Stromal cell of bone marrow (primary cell): ENCODE measurements at regions not wholly inside any gene's neighbourhood (a gene's known extent, or its start where the extent isn't known, plus 50 kb on each side); places are given as distances from the start of the nearest gene placed in this dataset.
"Not testable (repeated sequence)": the region's sequence is repeated elsewhere in the genome, so short reads cannot be mapped to it uniquely, and the experiment has no call there.

ENCODE experiments used
- DNase-seq: peaks from one replicate; pipeline ENCODE4 v3.0.0-alpha.2; 2012; ENCODE audit warnings: low read depth

- DNase-seq = no peak
These were observed 256.6 kb downstream of the VAPA start for GRCh38 chr18:10170375-10170774.

- DNase-seq = not testable (repeated sequence)
These were observed 261.5 kb downstream of the VAPA start for GRCh38 chr18:10175333-10175732.

GRCh38 chr18:10179326-10179725 is 265.5 kb downstream of the VAPA start:
- DNase-seq = not testable (repeated sequence)

GRCh38 chr18:10182009-10182624 is 268.3 kb downstream of the VAPA start:
- no peak for DNase-seq

- DNase-seq = no peak
These were observed 269.7 kb upstream of the APCDD1 start for GRCh38 chr18:10184776-10185175.

- DNase-seq = no peak
These were observed 265.2 kb upstream of the APCDD1 start for GRCh38 chr18:10188971-10189810.

GRCh38 chr18:10190564-10190963 is 263.9 kb upstream of the APCDD1 start:
- no peak for DNase-seq

- no peak for DNase-seq
These were observed 261.0 kb upstream of the APCDD1 start for GRCh38 chr18:10193444-10193843.

GRCh38 chr18:10194592-10194991 is 259.8 kb upstream of the APCDD1 start:
- DNase-seq = no peak

GRCh38 chr18:10195529-10195928 is 258.9 kb upstream of the APCDD1 start:
- no peak for DNase-seq

- no peak for DNase-seq
These were observed 257.3 kb upstream of the APCDD1 start for GRCh38 chr18:10197097-10197496.

GRCh38 chr18:10201226-10201625 is 253.2 kb upstream of the APCDD1 start:
- no peak for DNase-seq

GRCh38 chr18:10201659-10202058 is 252.8 kb upstream of the APCDD1 start:
- DNase-seq = no peak

GRCh38 chr18:10202845-10203321 is 251.6 kb upstream of the APCDD1 start:
- DNase-seq = no peak

- DNase-seq = no peak
These were observed 249.3 kb upstream of the APCDD1 start for GRCh38 chr18:10205151-10205550.

GRCh38 chr18:10207682-10208345 is 246.6 kb upstream of the APCDD1 start:
- no peak for DNase-seq

GRCh38 chr18:10209302-10209701 is 245.1 kb upstream of the APCDD1 start:
- DNase-seq = no peak

- DNase-seq = no peak
These were observed 244.3 kb upstream of the APCDD1 start for GRCh38 chr18:10210057-10210633.

- no peak for DNase-seq
These were observed 240.9 kb upstream of the APCDD1 start for GRCh38 chr18:10213526-10213925.

- no peak for DNase-seq
These were observed 239.0 kb upstream of the APCDD1 start for GRCh38 chr18:10215446-10215845.

GRCh38 chr18:10216791-10217190 is 237.6 kb upstream of the APCDD1 start:
- DNase-seq = no peak

GRCh38 chr18:10217211-10217610 is 237.2 kb upstream of the APCDD1 start:
- no peak for DNase-seq

- DNase-seq = no peak
These were observed 229.1 kb upstream of the APCDD1 start for GRCh38 chr18:10225300-10225699.
